ENCODE measurements at regions not wholly inside any gene's neighbourhood (a gene's known extent, or its start where the extent isn't known, plus 50 kb on each side); places are given as distances from the start of the nearest gene placed in this dataset.

DNA sequence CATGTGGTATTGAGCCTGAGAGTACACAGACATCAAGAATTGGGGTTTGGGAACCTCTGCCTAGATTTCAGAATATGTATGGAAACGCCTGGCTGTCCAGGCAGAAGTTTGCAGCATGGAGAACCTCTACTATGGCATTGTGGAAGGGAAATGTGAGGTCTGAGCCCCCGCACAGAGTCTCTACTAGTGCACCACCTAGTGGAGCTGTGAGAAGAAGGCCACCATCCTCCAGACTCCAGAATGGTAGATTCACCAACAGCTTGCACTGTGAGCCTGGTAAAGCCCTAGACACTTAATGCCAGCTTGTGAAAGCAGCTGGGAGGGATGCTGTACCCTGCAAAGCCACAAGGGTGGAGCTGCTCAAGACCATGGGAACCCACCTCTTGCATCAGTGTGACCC lies 658.2 kb downstream of the HACE1 start:
- no peak; the same call in 1 of the 2 replicates for ATAC-seq
- no peak overlapping the region for H3K27ac Mint-ChIP-seq

DNA sequence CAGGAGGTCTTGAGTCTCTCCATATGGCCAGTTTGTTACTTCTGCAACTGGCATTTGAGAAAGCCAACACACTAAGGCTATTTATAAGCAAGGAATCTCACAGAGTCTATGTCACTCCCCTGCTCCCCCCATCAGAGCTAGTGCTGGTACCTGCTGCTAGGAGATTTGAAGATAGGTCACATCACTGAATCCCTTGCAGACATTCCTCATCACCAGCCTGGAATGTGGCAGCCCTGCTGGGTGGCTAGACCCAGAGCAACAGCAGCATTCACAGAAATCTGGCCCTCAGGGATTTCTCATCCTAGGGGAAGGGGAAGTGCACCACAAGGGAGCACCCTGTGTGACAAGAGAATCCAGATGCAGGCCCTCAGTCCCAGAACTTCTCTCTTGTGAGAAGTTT lies 672.1 kb downstream of the HACE1 start:
- H3K36me3 Mint-ChIP-seq = peaks cover 19% of the 10 kb centered on the region
- POLR2A ChIA-PET = no interaction called here
- H3K4me3 Mint-ChIP-seq = no peak overlapping the region
- ATAC-seq = peak; percentile 73
- CTCF ChIA-PET = no interaction called here
- H3K4me1 Mint-ChIP-seq = no peaks in the 10 kb centered on the region
- TF ChIP-seq CREB1 (CRISPR knock-in tag; IDR thresholded peaks at IDR 0.05) (no peak), JUN (CRISPR knock-in tag; IDR thresholded peaks at IDR 0.05) (no peak), SMAD4 (CRISPR knock-in tag; IDR thresholded peaks at IDR 0.05) (no peak), NFYB (CRISPR knock-in tag; conservative IDR thresholded peaks at IDR 0.05; ENCODE audit: low read depth) (no peak), SOX15 (CRISPR knock-in tag; IDR thresholded peaks at IDR 0.05) (no peak), TEAD1 (CRISPR knock-in tag; IDR thresholded peaks at IDR 0.05) (no peak), ETV6 (CRISPR knock-in tag; IDR thresholded peaks at IDR 0.05) (no peak)
- TF ChIP-seq, protein P1, sequence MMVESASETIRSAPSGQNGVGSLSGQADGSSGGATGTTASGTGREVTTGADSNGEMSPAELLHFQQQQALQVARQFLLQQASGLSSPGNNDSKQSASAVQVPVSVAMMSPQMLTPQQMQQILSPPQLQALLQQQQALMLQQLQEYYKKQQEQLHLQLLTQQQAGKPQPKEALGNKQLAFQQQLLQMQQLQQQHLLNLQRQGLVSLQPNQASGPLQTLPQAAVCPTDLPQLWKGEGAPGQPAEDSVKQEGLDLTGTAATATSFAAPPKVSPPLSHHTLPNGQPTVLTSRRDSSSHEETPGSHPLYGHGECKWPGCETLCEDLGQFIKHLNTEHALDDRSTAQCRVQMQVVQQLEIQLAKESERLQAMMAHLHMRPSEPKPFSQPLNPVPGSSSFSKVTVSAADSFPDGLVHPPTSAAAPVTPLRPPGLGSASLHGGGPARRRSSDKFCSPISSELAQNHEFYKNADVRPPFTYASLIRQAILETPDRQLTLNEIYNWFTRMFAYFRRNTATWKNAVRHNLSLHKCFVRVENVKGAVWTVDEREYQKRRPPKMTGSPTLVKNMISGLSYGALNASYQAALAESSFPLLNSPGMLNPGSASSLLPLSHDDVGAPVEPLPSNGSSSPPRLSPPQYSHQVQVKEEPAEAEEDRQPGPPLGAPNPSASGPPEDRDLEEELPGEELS (CRISPR knock-in tag; IDR thresholded peaks at IDR 0.05) = no peak
- no peak overlapping the region for H3K27ac Mint-ChIP-seq
- no peak for DNase-seq (ENCODE audit: low spot score)
- no peaks in the 10 kb centered on the region for H3K27me3 Mint-ChIP-seq (ENCODE audit: low read depth)
- peaks cover 22% of the 10 kb centered on the region for H3K9me3 Mint-ChIP-seq

More for the DNA sequence above, 658.2 kb downstream of the HACE1 start:
- no peaks in the 10 kb centered on the region for H3K27me3 Mint-ChIP-seq (ENCODE audit: low read depth)
- H3K9me3 Mint-ChIP-seq = peaks cover 46% of the 10 kb centered on the region
- H3K4me1 Mint-ChIP-seq = no peaks in the 10 kb centered on the region
- ChIA-PET CTCF (no interaction called here), POLR2A (no interaction called here)
- TF ChIP-seq KAT7 (CRISPR knock-in tag; IDR thresholded peaks at IDR 0.05; ENCODE audit: borderline replicate concordance) (no peak), ELF4 (CRISPR knock-in tag; IDR thresholded peaks at IDR 0.05; ENCODE audit: low read depth) (no peak), NR1H2 (CRISPR knock-in tag; IDR thresholded peaks at IDR 0.05) (no peak), ZNF317 (CRISPR knock-in tag; IDR thresholded peaks at IDR 0.05; ENCODE audit: borderline replicate concordance, low read depth) (no peak), ZBTB21 (CRISPR knock-in tag; IDR thresholded peaks at IDR 0.05; ENCODE audit: borderline replicate concordance) (no peak), NR3C1 (CRISPR knock-in tag; conservative IDR thresholded peaks at IDR 0.05; ENCODE audit: low read depth) (no peak), FOXK1 (CRISPR knock-in tag; IDR thresholded peaks at IDR 0.05) (no peak), CREB1 (CRISPR knock-in tag; IDR thresholded peaks at IDR 0.05) (no peak), EMX1 (CRISPR knock-in tag; IDR thresholded peaks at IDR 0.05) (no peak)
- TF ChIP-seq, protein P2, sequence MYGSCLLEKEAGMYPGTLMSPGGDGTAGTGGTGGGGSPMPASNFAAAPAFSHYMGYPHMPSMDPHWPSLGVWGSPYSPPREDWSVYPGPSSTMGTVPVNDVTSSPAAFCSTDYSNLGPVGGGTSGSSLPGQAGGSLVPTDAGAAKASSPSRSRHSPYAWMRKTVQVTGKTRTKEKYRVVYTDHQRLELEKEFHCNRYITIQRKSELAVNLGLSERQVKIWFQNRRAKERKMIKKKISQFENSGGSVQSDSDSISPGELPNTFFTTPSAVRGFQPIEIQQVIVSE (CRISPR knock-in tag; IDR thresholded peaks at IDR 0.05; ENCODE audit: borderline replicate concordance) = no peak
- TF ChIP-seq, protein P3, sequence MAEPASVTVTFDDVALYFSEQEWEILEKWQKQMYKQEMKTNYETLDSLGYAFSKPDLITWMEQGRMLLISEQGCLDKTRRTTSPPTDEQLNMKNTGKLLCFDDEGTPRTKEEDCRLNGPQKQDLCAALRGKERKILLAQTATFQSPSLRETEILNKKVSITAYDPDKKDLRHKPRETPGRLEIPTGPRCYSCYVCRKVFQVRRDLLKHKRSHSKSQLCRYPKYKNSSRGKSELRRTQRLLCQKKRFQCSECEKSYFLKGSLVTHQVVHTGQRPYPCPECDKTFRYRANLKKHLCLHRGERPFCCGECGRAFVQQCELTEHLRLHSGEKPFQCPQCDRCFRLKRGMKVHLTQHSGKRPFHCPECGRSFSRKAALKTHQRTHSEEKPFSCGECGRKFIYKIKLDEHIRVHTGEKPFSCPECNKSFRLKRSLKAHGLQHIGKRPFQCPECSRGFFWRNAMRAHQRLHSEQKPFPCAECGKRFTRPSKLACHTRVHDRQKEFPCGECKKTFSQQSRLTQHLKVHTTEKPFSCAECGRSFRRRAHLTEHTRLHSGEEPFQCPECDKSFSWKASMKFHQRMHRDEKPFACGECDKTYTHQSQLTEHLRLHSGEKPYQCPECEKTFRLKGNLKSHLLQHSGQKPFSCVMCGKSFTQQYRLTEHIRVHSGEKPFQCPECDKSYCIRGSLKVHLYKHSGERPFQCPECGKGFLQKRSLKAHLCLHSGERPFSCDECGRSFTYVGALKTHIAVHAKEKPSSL (CRISPR knock-in tag; conservative IDR thresholded peaks at IDR 0.05) = no peak
- TF ChIP-seq, protein P4, sequence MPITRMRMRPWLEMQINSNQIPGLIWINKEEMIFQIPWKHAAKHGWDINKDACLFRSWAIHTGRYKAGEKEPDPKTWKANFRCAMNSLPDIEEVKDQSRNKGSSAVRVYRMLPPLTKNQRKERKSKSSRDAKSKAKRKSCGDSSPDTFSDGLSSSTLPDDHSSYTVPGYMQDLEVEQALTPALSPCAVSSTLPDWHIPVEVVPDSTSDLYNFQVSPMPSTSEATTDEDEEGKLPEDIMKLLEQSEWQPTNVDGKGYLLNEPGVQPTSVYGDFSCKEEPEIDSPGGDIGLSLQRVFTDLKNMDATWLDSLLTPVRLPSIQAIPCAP (CRISPR knock-in tag; IDR thresholded peaks at IDR 0.05) = no peak
- no peak for DNase-seq (ENCODE audit: low spot score)
- H3K36me3 Mint-ChIP-seq = peaks cover 9% of the 10 kb centered on the region
- no peak overlapping the region for H3K4me3 Mint-ChIP-seq

DNA sequence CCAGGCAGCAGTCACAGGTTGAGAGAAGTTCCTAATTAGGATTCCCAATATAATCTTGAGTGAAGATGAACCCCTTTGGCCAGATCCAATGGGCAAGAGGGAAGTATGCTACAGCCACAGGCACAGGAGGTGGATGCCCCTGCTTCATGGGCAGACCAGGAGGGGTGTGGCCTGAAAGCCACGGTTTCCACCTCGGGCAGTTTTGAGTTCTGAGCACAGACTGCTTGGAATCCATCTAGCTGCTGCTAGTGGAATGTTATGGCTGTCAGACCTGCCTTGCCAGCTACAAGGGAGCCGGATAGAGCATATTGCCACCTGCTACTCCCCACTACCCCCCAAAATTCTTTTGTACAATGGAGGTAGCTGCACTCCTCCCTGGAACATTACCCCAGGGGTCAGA lies 672.9 kb downstream of the HACE1 start:
- no peak for DNase-seq (ENCODE audit: low spot score)
- no peak overlapping the region for H3K4me3 Mint-ChIP-seq
- ATAC-seq = no peak
- no peaks in the 10 kb centered on the region for H3K4me1 Mint-ChIP-seq
- peaks cover 14% of the 10 kb centered on the region for H3K9me3 Mint-ChIP-seq
- H3K36me3 Mint-ChIP-seq = peaks cover 11% of the 10 kb centered on the region
- H3K27me3 Mint-ChIP-seq (ENCODE audit: low read depth) = no peaks in the 10 kb centered on the region
- no peak overlapping the region for H3K27ac Mint-ChIP-seq
- POLR2A ChIA-PET = no interaction called here
- CTCF ChIA-PET = no interaction called here
- TF ChIP-seq, protein P5, sequence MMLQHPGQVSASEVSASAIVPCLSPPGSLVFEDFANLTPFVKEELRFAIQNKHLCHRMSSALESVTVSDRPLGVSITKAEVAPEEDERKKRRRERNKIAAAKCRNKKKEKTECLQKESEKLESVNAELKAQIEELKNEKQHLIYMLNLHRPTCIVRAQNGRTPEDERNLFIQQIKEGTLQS (CRISPR knock-in tag; conservative IDR thresholded peaks at IDR 0.05) = no peak
- TF ChIP-seq ZNF138 (CRISPR knock-in tag; conservative IDR thresholded peaks at IDR 0.05) (no peak), ETV6 (CRISPR knock-in tag; IDR thresholded peaks at IDR 0.05) (no peak), GRHL2 (CRISPR knock-in tag; IDR thresholded peaks at IDR 0.05; ENCODE audit: insufficient replicate concordance, severe bottlenecking) (no peak)
- TF ChIP-seq, protein P6, sequence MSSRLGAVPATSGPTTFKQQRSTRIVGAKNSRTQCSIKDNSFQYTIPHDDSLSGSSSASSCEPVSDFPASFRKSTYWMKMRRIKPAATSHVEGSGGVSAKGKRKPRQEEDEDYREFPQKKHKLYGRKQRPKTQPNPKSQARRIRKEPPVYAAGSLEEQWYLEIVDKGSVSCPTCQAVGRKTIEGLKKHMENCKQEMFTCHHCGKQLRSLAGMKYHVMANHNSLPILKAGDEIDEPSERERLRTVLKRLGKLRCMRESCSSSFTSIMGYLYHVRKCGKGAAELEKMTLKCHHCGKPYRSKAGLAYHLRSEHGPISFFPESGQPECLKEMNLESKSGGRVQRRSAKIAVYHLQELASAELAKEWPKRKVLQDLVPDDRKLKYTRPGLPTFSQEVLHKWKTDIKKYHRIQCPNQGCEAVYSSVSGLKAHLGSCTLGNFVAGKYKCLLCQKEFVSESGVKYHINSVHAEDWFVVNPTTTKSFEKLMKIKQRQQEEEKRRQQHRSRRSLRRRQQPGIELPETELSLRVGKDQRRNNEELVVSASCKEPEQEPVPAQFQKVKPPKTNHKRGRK (CRISPR knock-in tag; IDR thresholded peaks at IDR 0.05; ENCODE audit: borderline replicate concordance) = no peak
- TF ChIP-seq, protein P7, sequence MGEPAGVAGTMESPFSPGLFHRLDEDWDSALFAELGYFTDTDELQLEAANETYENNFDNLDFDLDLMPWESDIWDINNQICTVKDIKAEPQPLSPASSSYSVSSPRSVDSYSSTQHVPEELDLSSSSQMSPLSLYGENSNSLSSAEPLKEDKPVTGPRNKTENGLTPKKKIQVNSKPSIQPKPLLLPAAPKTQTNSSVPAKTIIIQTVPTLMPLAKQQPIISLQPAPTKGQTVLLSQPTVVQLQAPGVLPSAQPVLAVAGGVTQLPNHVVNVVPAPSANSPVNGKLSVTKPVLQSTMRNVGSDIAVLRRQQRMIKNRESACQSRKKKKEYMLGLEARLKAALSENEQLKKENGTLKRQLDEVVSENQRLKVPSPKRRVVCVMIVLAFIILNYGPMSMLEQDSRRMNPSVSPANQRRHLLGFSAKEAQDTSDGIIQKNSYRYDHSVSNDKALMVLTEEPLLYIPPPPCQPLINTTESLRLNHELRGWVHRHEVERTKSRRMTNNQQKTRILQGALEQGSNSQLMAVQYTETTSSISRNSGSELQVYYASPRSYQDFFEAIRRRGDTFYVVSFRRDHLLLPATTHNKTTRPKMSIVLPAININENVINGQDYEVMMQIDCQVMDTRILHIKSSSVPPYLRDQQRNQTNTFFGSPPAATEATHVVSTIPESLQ (CRISPR knock-in tag; IDR thresholded peaks at IDR 0.05) = no peak

All from WTC11 (cell line).